Activated T-helper 17 cell treated with anti-CD3 and anti-CD28 coated beads, Interleukin-2, amount 50 U/mL, for 72 hours (primary cell): ENCODE measurements at regions not wholly inside any gene's neighbourhood (a gene's known extent, or its start where the extent isn't known, plus 50 kb on each side); places are given as distances from the start of the nearest gene placed in this dataset.

Source experiments
- ATAC-seq: fragments of 150-1000 bp; cut with Tn5 transposase; replicated peaks from 2 replicates; pipeline ENCODE4 v1.10.0; 2021; ENCODE audit warnings: mild to moderate bottlenecking, moderate library complexity
- H3K27ac Mint-ChIP-seq: one replicate; pipeline ENCODE4 v1.8.0; 2022; ENCODE audit warnings: mixed read lengths
- H3K27me3 Mint-ChIP-seq: one replicate; pipeline ENCODE4 v1.8.0; 2022; ENCODE audit warnings: mixed read lengths
- H3K36me3 Mint-ChIP-seq: one replicate; pipeline ENCODE4 v1.8.0; 2022; ENCODE audit warnings: low read depth, mild to moderate bottlenecking, mixed read lengths
- H3K4me1 Mint-ChIP-seq: one replicate; pipeline ENCODE4 v1.8.0; 2022; ENCODE audit warnings: mixed read lengths
- H3K4me3 Mint-ChIP-seq: one replicate; pipeline ENCODE4 v1.8.0; 2022; ENCODE audit warnings: mild to moderate bottlenecking, mixed read lengths
- H3K9me3 Mint-ChIP-seq: one replicate; pipeline ENCODE4 v1.8.0; 2022; ENCODE audit warnings: mixed read lengths

DNA sequence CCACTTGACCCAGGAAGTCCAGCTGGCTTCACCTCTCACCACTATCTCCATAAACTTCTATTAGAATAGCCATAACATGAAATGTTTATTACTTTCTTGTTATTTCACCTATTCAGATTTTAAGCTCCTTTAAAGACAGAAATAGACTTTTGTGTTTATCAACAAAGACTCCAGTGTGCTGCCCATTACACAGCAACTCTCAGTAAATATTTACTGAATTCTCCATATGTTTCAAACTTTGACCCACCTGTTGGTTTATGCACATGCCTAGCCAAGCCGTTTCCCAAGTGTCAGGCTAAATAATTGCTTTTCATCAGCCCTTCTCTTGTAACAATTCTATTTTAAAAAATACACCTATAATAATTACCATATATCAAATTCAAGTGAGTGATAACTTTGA lies 242.9 kb upstream of the NEIL3 start:
- H3K27ac Mint-ChIP-seq, result no peak overlapping the region
- ATAC-seq, result no peak
- peaks cover 3% of the 10 kb centered on the region for H3K27me3 Mint-ChIP-seq
- H3K9me3 Mint-ChIP-seq, result peaks cover 3% of the 10 kb centered on the region
- no peaks in the 10 kb centered on the region for H3K4me1 Mint-ChIP-seq
- no peak overlapping the region for H3K4me3 Mint-ChIP-seq
- no peaks in the 10 kb centered on the region for H3K36me3 Mint-ChIP-seq

DNA sequence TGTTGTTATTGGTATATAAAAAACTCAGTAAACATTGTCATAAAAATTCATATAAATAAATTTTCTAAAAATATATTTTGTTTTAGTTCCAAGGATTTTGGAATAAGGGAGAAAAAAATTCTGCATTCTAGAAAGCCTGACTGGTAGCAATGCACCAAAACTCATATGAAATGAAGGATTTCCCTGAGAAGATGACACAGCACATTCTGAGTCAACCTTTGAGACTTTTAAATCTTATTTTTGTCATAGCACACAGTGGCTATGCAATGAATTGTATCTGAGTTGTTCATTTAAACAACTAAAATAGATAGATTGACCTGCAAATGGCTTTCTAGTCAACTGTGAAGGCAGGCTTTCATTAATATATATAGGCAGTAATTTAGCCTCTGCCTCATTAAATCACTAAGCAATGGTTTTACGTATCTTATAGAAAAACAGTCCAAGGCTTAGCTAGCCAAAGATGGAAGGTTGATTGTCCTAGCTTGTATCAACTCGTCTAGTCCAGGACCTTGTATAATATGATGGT lies 239.1 kb upstream of the NEIL3 start:
- no peaks in the 10 kb centered on the region for H3K27me3 Mint-ChIP-seq
- no peak overlapping the region for H3K4me3 Mint-ChIP-seq
- ATAC-seq, result no peak
- no peaks in the 10 kb centered on the region for H3K36me3 Mint-ChIP-seq
- H3K4me1 Mint-ChIP-seq, result no peaks in the 10 kb centered on the region
- H3K9me3 Mint-ChIP-seq, result no peaks in the 10 kb centered on the region
- H3K27ac Mint-ChIP-seq, result no peak overlapping the region

DNA sequence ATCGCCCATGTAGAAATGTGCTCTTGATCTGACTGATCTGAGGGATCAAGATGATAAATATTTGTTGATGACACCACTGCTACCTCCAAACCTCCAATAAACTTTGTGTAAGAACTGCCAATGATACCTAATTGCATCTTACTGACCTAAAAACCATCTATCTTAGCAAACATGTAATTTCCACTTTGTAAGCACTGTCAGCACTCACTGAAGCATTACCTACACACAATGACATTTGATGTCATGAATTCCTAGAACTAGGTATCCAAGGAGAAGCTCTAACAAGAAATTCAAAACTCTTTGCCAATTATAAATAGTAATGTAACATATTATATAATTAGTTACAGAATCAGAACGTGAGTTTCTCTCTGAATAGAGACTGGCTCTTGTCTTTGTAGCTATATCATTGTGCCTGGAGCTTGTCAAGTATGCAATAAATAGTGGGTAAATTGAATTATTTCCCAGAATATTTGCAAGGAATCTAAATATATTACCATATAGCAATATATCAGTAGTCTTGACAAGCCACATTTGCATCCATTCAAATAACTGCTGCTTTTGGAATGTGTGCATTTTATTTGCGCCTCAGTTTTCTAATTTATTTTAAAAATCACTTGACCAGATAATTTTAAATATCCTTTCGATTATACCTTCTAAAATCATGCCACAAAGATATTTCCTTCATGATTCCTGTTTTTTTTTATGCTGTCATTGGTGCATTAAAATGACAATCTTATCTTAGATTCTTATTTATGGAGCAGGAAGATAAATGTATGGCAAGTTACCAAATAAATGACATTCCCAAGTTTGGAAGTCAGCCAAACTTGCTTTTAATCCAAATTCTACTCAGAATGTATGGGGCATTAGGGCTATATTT lies 232.3 kb upstream of the NEIL3 start:
- Mint-ChIP-seq H3K4me1 (no peaks in the 10 kb centered on the region), H3K27me3 (no peaks in the 10 kb centered on the region), H3K36me3 (no peaks in the 10 kb centered on the region), H3K27ac (no peak overlapping the region), H3K9me3 (no peaks in the 10 kb centered on the region), H3K4me3 (no peak overlapping the region)
- ATAC-seq, result no peak

DNA sequence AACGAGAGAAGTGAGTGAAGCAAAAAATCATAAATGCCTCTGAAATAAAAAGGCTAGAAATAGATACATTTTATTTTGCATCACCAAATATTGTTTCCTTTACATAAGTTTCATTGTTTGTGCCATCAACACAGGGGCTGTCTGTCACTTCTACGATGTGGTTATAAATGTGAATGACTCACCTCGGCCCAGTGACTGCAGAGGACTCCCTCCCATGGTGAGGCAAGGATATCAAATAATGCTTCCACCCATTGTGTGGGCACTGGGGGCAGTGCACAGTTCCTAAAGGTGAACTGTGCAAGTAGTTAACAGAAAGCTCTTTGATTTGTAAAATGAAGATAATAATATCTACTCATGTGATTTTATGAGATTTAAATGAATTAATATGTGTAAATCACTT lies 230.3 kb upstream of the NEIL3 start:
- ATAC-seq, result no peak
- Mint-ChIP-seq H3K27me3 (no peaks in the 10 kb centered on the region), H3K27ac (no peak overlapping the region), H3K4me3 (no peak overlapping the region), H3K9me3 (no peaks in the 10 kb centered on the region), H3K4me1 (no peaks in the 10 kb centered on the region), H3K36me3 (no peaks in the 10 kb centered on the region)

DNA sequence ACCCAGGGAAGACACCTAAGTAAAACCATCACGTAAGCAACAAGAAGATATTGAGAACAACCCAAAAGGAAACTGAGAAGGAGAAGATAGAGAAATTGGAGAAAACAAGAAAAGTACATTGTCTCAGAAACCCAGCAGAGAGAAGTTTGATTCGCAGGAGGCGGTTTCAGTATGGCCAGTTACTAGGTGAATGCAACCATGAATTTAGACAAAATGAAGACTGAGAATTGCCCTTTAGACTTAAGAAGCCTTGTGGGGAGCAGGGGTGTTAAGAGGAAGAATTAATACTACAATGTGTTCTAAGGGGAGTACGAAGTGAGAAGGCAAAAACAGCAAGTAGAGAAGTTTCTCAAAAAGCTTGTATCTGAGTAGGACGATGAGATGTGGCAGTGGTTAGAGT lies 229.3 kb upstream of the NEIL3 start:
- Mint-ChIP-seq H3K4me3 (no peak overlapping the region), H3K36me3 (no peaks in the 10 kb centered on the region), H3K27me3 (no peaks in the 10 kb centered on the region), H3K4me1 (no peaks in the 10 kb centered on the region), H3K9me3 (no peaks in the 10 kb centered on the region), H3K27ac (no peak overlapping the region)
- ATAC-seq, result no peak

DNA sequence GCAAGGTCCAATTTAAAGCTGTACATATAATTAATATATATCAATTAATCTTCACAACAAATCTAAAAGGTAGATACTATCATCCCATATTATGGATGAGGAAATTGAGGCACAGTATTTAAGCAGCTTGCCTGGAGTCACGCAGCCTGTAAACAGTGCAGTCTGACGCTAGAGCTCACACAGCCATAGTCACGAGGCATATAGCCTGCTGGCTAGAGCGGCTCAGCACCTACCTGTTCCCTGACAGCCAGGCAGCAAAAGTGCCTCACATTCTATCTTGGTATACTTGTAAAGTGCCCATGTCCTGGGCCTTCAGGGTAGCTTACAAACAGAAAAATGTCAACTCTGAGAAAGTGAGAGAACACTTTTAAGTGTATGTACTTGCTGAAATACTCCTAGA lies 222.6 kb upstream of the NEIL3 start:
- H3K27ac Mint-ChIP-seq, result no peak overlapping the region
- no peaks in the 10 kb centered on the region for H3K27me3 Mint-ChIP-seq
- ATAC-seq, result no peak

DNA sequence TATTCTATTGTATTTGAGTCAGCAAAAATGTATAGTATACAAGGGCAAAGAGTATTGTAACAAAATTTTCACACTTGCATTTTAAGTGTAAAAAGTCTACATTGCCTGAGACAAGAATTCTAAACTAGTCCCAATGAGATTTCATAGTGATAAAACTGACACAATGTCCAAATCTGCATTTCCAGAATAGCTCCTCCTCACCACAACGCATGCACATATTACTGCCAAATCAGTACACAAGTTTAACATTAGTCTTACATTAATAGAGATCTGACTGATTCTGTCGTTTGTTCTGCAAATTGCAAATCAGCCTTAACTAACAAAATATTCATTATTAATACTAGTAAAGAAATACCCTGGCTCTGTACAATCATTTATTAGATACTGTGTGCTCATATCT lies 222.2 kb upstream of the NEIL3 start:
- H3K4me3 Mint-ChIP-seq, result no peak overlapping the region
- no peaks in the 10 kb centered on the region for H3K4me1 Mint-ChIP-seq
- ATAC-seq, result no peak
- H3K27ac Mint-ChIP-seq, result no peak overlapping the region
- H3K27me3 Mint-ChIP-seq, result no peaks in the 10 kb centered on the region
- H3K9me3 Mint-ChIP-seq, result no peaks in the 10 kb centered on the region
- H3K36me3 Mint-ChIP-seq, result no peaks in the 10 kb centered on the region

More for the DNA sequence above, 222.6 kb upstream of the NEIL3 start:
- H3K4me1 Mint-ChIP-seq, result no peaks in the 10 kb centered on the region
- H3K4me3 Mint-ChIP-seq, result no peak overlapping the region
- H3K36me3 Mint-ChIP-seq, result no peaks in the 10 kb centered on the region
- no peaks in the 10 kb centered on the region for H3K9me3 Mint-ChIP-seq

DNA sequence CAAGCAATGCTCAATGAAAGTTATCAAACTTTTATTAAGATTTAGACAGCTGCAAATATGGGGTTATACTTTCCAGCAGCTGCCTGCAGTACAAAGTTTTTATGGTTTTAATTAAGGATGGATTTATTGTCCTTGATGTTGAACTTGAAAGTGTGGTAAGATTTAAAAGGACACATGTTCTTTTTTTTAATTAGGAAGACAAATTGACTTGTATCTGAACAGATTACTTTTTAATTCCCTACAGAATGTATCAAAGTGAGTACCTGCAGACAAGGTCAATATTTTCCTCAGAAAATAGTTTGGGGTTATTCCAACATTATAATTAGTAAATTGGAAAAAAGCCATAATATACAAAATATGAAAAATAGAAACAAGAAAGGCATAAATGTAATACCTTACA lies 218.2 kb upstream of the NEIL3 start:
- Mint-ChIP-seq H3K27ac (no peak overlapping the region), H3K9me3 (no peaks in the 10 kb centered on the region), H3K27me3 (no peaks in the 10 kb centered on the region), H3K36me3 (no peaks in the 10 kb centered on the region), H3K4me1 (no peaks in the 10 kb centered on the region), H3K4me3 (no peak overlapping the region)
- no peak for ATAC-seq

DNA sequence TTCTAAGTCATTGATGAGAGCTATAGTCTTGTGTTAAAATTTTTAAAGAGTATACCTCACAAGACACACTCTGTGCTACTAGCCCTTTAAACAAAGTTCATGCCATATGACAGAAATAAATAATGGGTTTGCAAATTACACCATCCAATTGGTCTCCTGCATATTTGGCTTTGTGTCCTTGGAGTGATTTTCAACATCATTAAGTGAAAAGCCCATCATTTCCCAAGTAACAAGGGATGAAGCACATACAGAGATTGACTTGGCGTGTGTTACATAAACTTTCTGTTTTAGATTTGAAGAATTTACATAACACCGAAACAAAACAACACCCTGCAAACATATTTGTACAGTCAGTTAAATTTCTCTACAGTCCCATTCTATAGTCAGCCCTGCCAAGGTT lies 216.9 kb upstream of the NEIL3 start:
- ATAC-seq, result no peak
- H3K27ac Mint-ChIP-seq, result no peak overlapping the region
- H3K4me1 Mint-ChIP-seq, result no peaks in the 10 kb centered on the region
- no peak overlapping the region for H3K4me3 Mint-ChIP-seq
- no peaks in the 10 kb centered on the region for H3K27me3 Mint-ChIP-seq
- no peaks in the 10 kb centered on the region for H3K36me3 Mint-ChIP-seq
- H3K9me3 Mint-ChIP-seq, result no peaks in the 10 kb centered on the region

DNA sequence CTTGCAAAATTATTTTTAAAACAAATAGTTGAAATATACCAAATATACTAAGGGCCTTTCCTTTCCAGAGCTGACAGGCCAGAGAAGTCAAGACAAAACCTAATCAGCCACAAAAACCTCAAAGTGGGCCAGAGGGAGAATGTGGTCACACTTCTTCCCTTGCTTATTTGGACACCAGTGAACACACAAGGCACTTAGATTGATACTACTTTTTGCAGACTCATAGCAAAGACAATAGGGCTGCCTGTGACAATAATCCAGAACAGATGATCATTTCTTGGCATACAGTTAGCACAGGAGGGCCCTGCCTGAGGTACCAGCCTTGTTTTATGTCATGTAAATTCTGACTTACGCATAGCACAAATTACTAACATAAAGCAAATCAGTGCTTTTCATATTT lies 215.7 kb upstream of the NEIL3 start:
- Mint-ChIP-seq H3K27me3 (no peaks in the 10 kb centered on the region), H3K4me3 (no peak overlapping the region), H3K27ac (no peak overlapping the region), H3K4me1 (no peaks in the 10 kb centered on the region), H3K36me3 (no peaks in the 10 kb centered on the region), H3K9me3 (no peaks in the 10 kb centered on the region)
- no peak for ATAC-seq

DNA sequence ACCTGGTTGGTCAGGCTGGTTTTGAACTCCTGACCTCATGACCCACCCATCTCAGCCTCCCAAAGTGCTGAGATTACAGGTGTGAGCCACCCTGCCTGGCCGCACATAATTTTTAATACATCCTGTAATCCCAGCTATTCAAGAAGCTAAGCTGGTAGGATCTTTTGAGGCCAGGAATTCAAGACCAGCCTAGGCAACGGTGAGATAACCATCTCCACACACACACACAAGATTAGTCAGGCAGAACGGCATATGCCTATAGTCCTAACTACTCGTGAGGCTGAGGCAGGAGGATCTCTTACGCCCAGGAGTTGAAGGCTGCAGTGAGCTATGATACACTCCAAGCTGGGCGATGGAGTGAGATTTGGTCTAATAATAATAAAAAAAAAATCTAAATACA lies 212.4 kb upstream of the NEIL3 start:
- Mint-ChIP-seq H3K27ac (no peak overlapping the region), H3K4me3 (no peak overlapping the region), H3K27me3 (peaks cover 3% of the 10 kb centered on the region), H3K9me3 (no peaks in the 10 kb centered on the region), H3K4me1 (no peaks in the 10 kb centered on the region), H3K36me3 (no peaks in the 10 kb centered on the region)
- no peak for ATAC-seq

DNA sequence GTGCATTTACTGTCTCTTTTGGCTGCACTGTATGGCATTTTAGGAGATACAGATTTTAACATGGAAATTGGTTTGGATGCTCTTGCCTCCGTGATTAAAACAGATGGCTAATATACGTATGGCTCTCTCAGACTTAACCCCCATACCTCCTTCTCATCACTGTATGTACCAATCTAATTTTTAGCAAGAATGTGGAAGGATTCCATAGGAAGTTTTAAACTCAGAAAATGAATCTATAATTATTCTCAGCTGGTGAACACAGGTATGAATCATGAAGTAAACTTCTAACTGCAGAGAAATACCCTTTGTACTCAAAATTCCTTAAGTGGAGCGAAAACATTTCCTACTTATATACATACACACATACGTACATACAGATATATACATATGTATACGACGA lies 210.5 kb upstream of the NEIL3 start:
- H3K27me3 Mint-ChIP-seq, result peaks cover 3% of the 10 kb centered on the region
- ATAC-seq, result no peak
- H3K36me3 Mint-ChIP-seq, result no peaks in the 10 kb centered on the region
- H3K4me3 Mint-ChIP-seq, result no peak overlapping the region
- no peaks in the 10 kb centered on the region for H3K9me3 Mint-ChIP-seq
- H3K4me1 Mint-ChIP-seq, result no peaks in the 10 kb centered on the region
- H3K27ac Mint-ChIP-seq, result no peak overlapping the region

DNA sequence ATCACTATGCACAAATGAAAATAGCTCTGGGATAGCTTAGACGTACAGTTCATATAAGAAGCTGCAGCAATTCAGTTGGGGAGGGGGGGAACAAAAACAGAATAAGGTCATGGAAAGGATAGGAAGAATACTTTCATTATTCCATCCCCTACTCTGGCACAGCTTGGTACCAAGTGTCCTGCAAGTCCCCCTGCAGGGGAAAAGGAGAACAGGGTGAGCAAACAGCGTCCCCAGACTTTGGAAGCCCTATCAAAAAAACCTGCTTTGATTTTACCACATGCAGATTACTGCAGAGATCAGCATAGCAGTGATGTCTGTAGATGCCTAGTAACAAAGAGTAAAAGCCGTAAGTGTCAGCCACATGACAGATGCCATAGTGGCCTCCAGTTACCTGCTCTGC lies 209.4 kb upstream of the NEIL3 start:
- Mint-ChIP-seq H3K27ac (no peak overlapping the region), H3K9me3 (no peaks in the 10 kb centered on the region), H3K4me3 (no peak overlapping the region), H3K27me3 (peaks cover 3% of the 10 kb centered on the region), H3K4me1 (no peaks in the 10 kb centered on the region), H3K36me3 (no peaks in the 10 kb centered on the region)
- ATAC-seq, result no peak

DNA sequence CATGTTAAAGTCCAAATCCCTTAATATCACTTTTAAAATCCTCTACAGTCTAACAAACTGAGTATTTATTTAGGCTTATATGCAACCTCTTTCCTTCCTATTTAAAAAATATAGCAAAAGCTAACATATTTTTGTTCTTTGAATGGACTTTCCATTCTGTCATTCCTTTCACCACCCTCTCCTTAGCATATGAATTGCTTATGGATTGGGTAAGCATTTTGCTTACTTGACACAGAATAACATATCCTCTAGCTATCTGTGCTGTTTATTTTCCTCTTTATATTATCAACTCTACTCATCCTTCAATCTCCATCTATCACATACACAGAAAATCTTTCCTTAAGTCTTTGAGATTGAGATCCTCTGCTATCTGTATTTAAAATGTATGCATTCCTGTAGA lies 206.1 kb upstream of the NEIL3 start:
- Mint-ChIP-seq H3K27me3 (peaks cover 6% of the 10 kb centered on the region), H3K27ac (no peak overlapping the region), H3K4me1 (no peaks in the 10 kb centered on the region), H3K36me3 (no peaks in the 10 kb centered on the region), H3K9me3 (no peaks in the 10 kb centered on the region), H3K4me3 (no peak overlapping the region)
- no peak for ATAC-seq

DNA sequence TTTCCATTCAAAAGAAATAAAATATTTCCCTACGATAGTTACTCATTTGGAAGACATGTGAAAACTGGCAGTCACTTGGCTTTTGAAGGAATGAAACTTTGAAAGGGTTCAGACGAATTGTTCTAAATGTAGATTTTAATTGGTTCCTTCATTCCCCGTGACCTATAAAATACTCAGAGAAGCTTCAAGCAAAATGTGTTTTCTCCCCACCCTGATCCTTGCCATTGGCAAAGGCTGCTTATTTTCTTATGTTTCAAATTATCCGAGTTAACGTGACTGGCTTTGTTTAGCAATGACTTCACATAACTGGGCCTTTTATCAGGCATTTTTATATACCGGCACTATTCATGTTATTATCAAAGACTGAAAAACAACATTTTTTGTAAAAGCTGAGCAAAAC lies 204.1 kb upstream of the NEIL3 start:
- ATAC-seq, result no peak
- no peak overlapping the region for H3K4me3 Mint-ChIP-seq
- no peaks in the 10 kb centered on the region for H3K4me1 Mint-ChIP-seq
- H3K9me3 Mint-ChIP-seq, result no peaks in the 10 kb centered on the region
- H3K27ac Mint-ChIP-seq, result no peak overlapping the region
- H3K27me3 Mint-ChIP-seq, result peaks cover 6% of the 10 kb centered on the region
- no peaks in the 10 kb centered on the region for H3K36me3 Mint-ChIP-seq
